ENCODE measurements at regions not wholly inside any gene's neighbourhood (a gene's known extent, or its start where the extent isn't known, plus 50 kb on each side); places are given as distances from the start of the nearest gene placed in this dataset.
"Not testable (repeated sequence)": the region's sequence is repeated elsewhere in the genome, so short reads cannot be mapped to it uniquely, and the experiment has no call there.

GRCh38 chr2:18065249-18065648, 186.8 kb downstream of the KCNS3 start:
- no peak for DNase-seq

GRCh38 chr2:18063826-18064470, 185.5 kb downstream of the KCNS3 start:
- DNase-seq: no peak

- DNase-seq: no peak
Observed at GRCh38 chr2:18062892-18063291, 184.4 kb downstream of the KCNS3 start.

- DNase-seq: no peak
Observed at GRCh38 chr2:18061717-18062116, 183.2 kb downstream of the KCNS3 start.

- no peak for DNase-seq
Observed at GRCh38 chr2:18057657-18058056, 179.2 kb downstream of the KCNS3 start.

- no peak for DNase-seq
Observed at GRCh38 chr2:18055290-18055689, 176.8 kb downstream of the KCNS3 start.

GRCh38 chr2:18050001-18050400, 171.5 kb downstream of the KCNS3 start:
- no peak for DNase-seq

GRCh38 chr2:18049325-18049724, 170.9 kb downstream of the KCNS3 start:
- no peak for DNase-seq

GRCh38 chr2:18047896-18048657, 169.6 kb downstream of the KCNS3 start:
- no peak for DNase-seq

- no peak for DNase-seq
Observed at GRCh38 chr2:18047213-18047611, 168.7 kb downstream of the KCNS3 start.

GRCh38 chr2:18046558-18047212, 168.2 kb downstream of the KCNS3 start:
- no peak for DNase-seq

- no peak for DNase-seq
Observed at GRCh38 chr2:18046017-18046416, 167.6 kb downstream of the KCNS3 start.

- DNase-seq: no peak
Observed at GRCh38 chr2:18045230-18045629, 166.8 kb downstream of the KCNS3 start.

GRCh38 chr2:18017381-18017780, 138.9 kb downstream of the KCNS3 start:
- DNase-seq: not testable (repeated sequence)

GRCh38 chr2:18009891-18010290, 131.4 kb downstream of the KCNS3 start:
- DNase-seq: no peak

- no peak for DNase-seq
Observed at GRCh38 chr2:18005411-18005810, 126.9 kb downstream of the KCNS3 start.

- no peak for DNase-seq
Observed at GRCh38 chr2:18001671-18002070, 123.2 kb downstream of the KCNS3 start.

GRCh38 chr2:17996978-17997377, 118.5 kb downstream of the KCNS3 start:
- no peak for DNase-seq

GRCh38 chr2:17995593-17995992, 117.1 kb downstream of the KCNS3 start:
- DNase-seq: no peak
